Stimulated activated naive CD8-positive, alpha-beta T cell treated with anti-CD3 and anti-CD28 coated beads, Interleukin-15, Interleukin-2, amounts not matched to agents 100 U/mL and 50 U/mL, for 24 hours (primary cell): ENCODE measurements at regions not wholly inside any gene's neighbourhood (a gene's known extent, or its start where the extent isn't known, plus 50 kb on each side); places are given as distances from the start of the nearest gene placed in this dataset.
"Not testable (repeated sequence)": the region's sequence is repeated elsewhere in the genome, so short reads cannot be mapped to it uniquely, and the experiment has no call there.

Experiments
- ATAC-seq: fragments of 150-1000 bp; cut with Tn5 transposase; one replicate; pipeline ENCODE4 v1.10.0; 2021
- DNase-seq: peaks from one replicate; pipeline ENCODE4 v3.0.0; 2021

GRCh38 chr19:28065026-28065425 lies 1147.9 kb downstream of the UQCRFS1 start:
- DNase-seq, result no peak
- ATAC-seq, result no peak

GRCh38 chr19:28063702-28064101 lies 1149.2 kb downstream of the UQCRFS1 start:
- ATAC-seq (no peak), DNase-seq (no peak)

- DNase-seq (no peak), ATAC-seq (no peak)
These were observed 1151.8 kb downstream of the UQCRFS1 start for GRCh38 chr19:28061111-28061510.

- not testable (repeated sequence) for DNase-seq
These were observed 1155.9 kb downstream of the UQCRFS1 start for GRCh38 chr19:28057026-28057425.

GRCh38 chr19:28051047-28051446 lies 1161.9 kb downstream of the UQCRFS1 start:
- DNase-seq (no peak), ATAC-seq (no peak)

More at GRCh38 chr19:28057026-28057425, 1155.9 kb downstream of the UQCRFS1 start:
- not testable (repeated sequence) for ATAC-seq

- ATAC-seq (no peak), DNase-seq (no peak)
These were observed 1163.1 kb downstream of the UQCRFS1 start for GRCh38 chr19:28049875-28050274.

GRCh38 chr19:28046932-28047331 lies 1166.0 kb downstream of the UQCRFS1 start:
- DNase-seq (no peak), ATAC-seq (no peak)

- DNase-seq (no peak), ATAC-seq (no peak)
These were observed 1167.3 kb downstream of the UQCRFS1 start for GRCh38 chr19:28045621-28046020.

- no peak for ATAC-seq
These were observed 1168.5 kb downstream of the UQCRFS1 start for GRCh38 chr19:28044477-28044876.

GRCh38 chr19:28042516-28042915 lies 1170.4 kb downstream of the UQCRFS1 start:
- no peak for ATAC-seq

More at GRCh38 chr19:28044477-28044876, 1168.5 kb downstream of the UQCRFS1 start:
- no peak for DNase-seq

GRCh38 chr19:28039677-28040381 lies 1173.1 kb downstream of the UQCRFS1 start:
- DNase-seq (no peak), ATAC-seq (no peak)

More at GRCh38 chr19:28042516-28042915, 1170.4 kb downstream of the UQCRFS1 start:
- no peak for DNase-seq

- DNase-seq, result no peak
- no peak for ATAC-seq
These were observed 1175.8 kb downstream of the UQCRFS1 start for GRCh38 chr19:28037186-28037585.

GRCh38 chr19:28036486-28036885 lies 1176.5 kb downstream of the UQCRFS1 start:
- ATAC-seq (no peak), DNase-seq (no peak)

GRCh38 chr19:28034936-28035335 lies 1178.0 kb downstream of the UQCRFS1 start:
- no peak for DNase-seq
- no peak for ATAC-seq

GRCh38 chr19:28028881-28029444 lies 1184.0 kb downstream of the UQCRFS1 start:
- DNase-seq (no peak), ATAC-seq (no peak)

- DNase-seq (no peak), ATAC-seq (no peak)
These were observed 1185.8 kb downstream of the UQCRFS1 start for GRCh38 chr19:28027116-28027515.

- DNase-seq (no peak), ATAC-seq (no peak)
These were observed 1186.3 kb downstream of the UQCRFS1 start for GRCh38 chr19:28026636-28027035.

- DNase-seq, result no peak
- ATAC-seq, result no peak
These were observed 1188.0 kb downstream of the UQCRFS1 start for GRCh38 chr19:28024920-28025319.

GRCh38 chr19:28023064-28023463 lies 1189.9 kb downstream of the UQCRFS1 start:
- DNase-seq (no peak), ATAC-seq (no peak)

GRCh38 chr19:28022506-28022905 lies 1190.4 kb downstream of the UQCRFS1 start:
- ATAC-seq (no peak), DNase-seq (no peak)

- ATAC-seq, result no peak
- no peak for DNase-seq
These were observed 1191.4 kb downstream of the UQCRFS1 start for GRCh38 chr19:28021259-28022185.

- DNase-seq (no peak), ATAC-seq (no peak)
These were observed 1192.2 kb downstream of the UQCRFS1 start for GRCh38 chr19:28020619-28021258.
